Neural cell (in vitro differentiated cells): ENCODE measurements at regions not wholly inside any gene's neighbourhood (a gene's known extent, or its start where the extent isn't known, plus 50 kb on each side); places are given as distances from the start of the nearest gene placed in this dataset.

Experiments
- CTCF ChIP-seq: fragments of 450-650 bp; IDR thresholded peaks from 2 replicates; pipeline ENCODE4 v1.5.1; 2014; ENCODE audit warnings: antibody characterized with exemption, mild to moderate bottlenecking, moderate library complexity; ENCODE audit not compliant: poor library complexity, severe bottlenecking
- EP300 ChIP-seq: fragments of 450-650 bp; conservative IDR thresholded peaks from 2 replicates; pipeline ENCODE4 v1.6.1; 2014; ENCODE audit warnings: antibody characterized with exemption, mild to moderate bottlenecking, moderate library complexity; ENCODE audit not compliant: poor library complexity, severe bottlenecking
- POLR2AphosphoS5 ChIP-seq: IDR thresholded peaks from 2 replicates; pipeline ENCODE4 v1.6.1; 2012
- RAD21 ChIP-seq: fragments of 450-650 bp; conservative IDR thresholded peaks from 2 replicates; pipeline ENCODE4 v1.6.1; 2014; ENCODE audit warnings: antibody characterized with exemption, mild to moderate bottlenecking, moderate library complexity
- REST ChIP-seq: IDR thresholded peaks from 2 replicates; pipeline ENCODE4 v1.6.1; 2012; ENCODE audit warnings: borderline replicate concordance
- SMC3 ChIP-seq: fragments of 450-650 bp; conservative IDR thresholded peaks from 2 replicates; pipeline ENCODE4 v1.6.1; 2014; ENCODE audit warnings: antibody characterized with exemption, mild to moderate bottlenecking, moderate library complexity; ENCODE audit not compliant: poor library complexity
- TAF1 ChIP-seq: IDR thresholded peaks from 2 replicates; pipeline ENCODE4 v1.6.1; 2012; ENCODE audit warnings: low read depth

- TF ChIP-seq CTCF, result no peak
- no peak for TF ChIP-seq TAF1
- TF ChIP-seq REST, result no peak
- no peak for TF ChIP-seq RAD21
- peak; percentile 12 for TF ChIP-seq POLR2AphosphoS5
- TF ChIP-seq EP300, result peak; percentile 39
- no peak for TF ChIP-seq SMC3
Measured at GRCh38 chr5:38642189-38642911, 85.9 kb upstream of the LIFR start.
